HEK293 (cell line): ENCODE measurements at regions not wholly inside any gene's neighbourhood (a gene's known extent, or its start where the extent isn't known, plus 50 kb on each side); places are given as distances from the start of the nearest gene placed in this dataset.

Source experiments
- CTCF ChIA-PET: fragments of 350-600 bp; formaldehyde crosslinking; extraction: SDS; loops from one replicate; lab custom pipeline; 2021; ENCODE audit warnings: antibody characterized with exemption; lab: Yijun Ruan, JAX
- POLR2A ChIA-PET: fragments of 300-600 bp; formaldehyde crosslinking; extraction: SDS; loops from one replicate; lab custom pipeline; 2020; ENCODE audit warnings: antibody characterized with exemption, inconsistent platforms; lab: Yijun Ruan, JAX
- H3K27ac ChIP-seq: fragments of 200-500 bp; sonication (Bioruptor generic); 2 replicates; pipeline ENCODE4 v1.5.1; 2014; ENCODE audit warnings: low read depth, low read length, control low read depth, inconsistent platforms; ENCODE audit errors: extremely low read depth
- H3K36me3 ChIP-seq, 2 experiments: fragments of 200-500 bp in 1 of 2; sonication (Bioruptor generic) in 1 of 2; 1 replicate in 1 of 2; 2 replicates in 1 of 2; pipeline ENCODE4 v1.5.1; 2014 to 2017; ENCODE audit warnings: inconsistent platforms in 2 of 2, low read length in 2 of 2; ENCODE audit not compliant: control insufficient read depth in 2 of 2, insufficient read depth in 1 of 2
- H3K4me1 ChIP-seq: fragments of 200-500 bp; sonication (Bioruptor generic); 2 replicates; pipeline ENCODE4 v1.5.1; 2014; ENCODE audit warnings: mild to moderate bottlenecking, low read length, inconsistent platforms; ENCODE audit not compliant: control insufficient read depth, insufficient read depth
- H3K4me3 ChIP-seq: 2 replicates; pipeline ENCODE4 v1.5.1; 2011; ENCODE audit warnings: low read depth, mild to moderate bottlenecking, control low read depth, low read length, moderate library complexity
- H3K9me3 ChIP-seq: fragments of 200-500 bp; sonication (Bioruptor generic); 2 replicates; pipeline ENCODE4 v1.5.1; 2014; ENCODE audit warnings: low read depth, low read length, inconsistent platforms; ENCODE audit not compliant: control insufficient read depth, insufficient read depth
- EGR2 ChIP-seq: fragments of 450-650 bp; formaldehyde crosslinking; IDR thresholded peaks from 2 replicates; pipeline ENCODE4 v1.5.1; 2016; ENCODE audit warnings: low read depth, missing biosample characterization, missing genetic modification characterization
- HOXD13 ChIP-seq: sonication (generic); formaldehyde crosslinking; IDR thresholded peaks from 2 replicates; pipeline ENCODE4 v1.8.0; 2022; ENCODE audit warnings: missing genetic modification reagents, borderline replicate concordance
- KLF8 ChIP-seq: fragments of 450-650 bp; formaldehyde crosslinking; IDR thresholded peaks from 2 replicates; pipeline ENCODE4 v1.5.1; 2016; ENCODE audit warnings: missing biosample characterization, missing genetic modification characterization
- MYNN ChIP-seq: fragments of 450-650 bp; formaldehyde crosslinking; IDR thresholded peaks from 2 replicates; pipeline ENCODE4 v1.5.1; 2016; ENCODE audit warnings: missing biosample characterization, missing genetic modification characterization, borderline replicate concordance
- REPIN1 ChIP-seq: fragments of 450-650 bp; formaldehyde crosslinking; IDR thresholded peaks from 2 replicates; pipeline ENCODE4 v1.5.1; 2017; ENCODE audit warnings: missing biosample characterization, missing genetic modification characterization, low read depth
- YY2 ChIP-seq: fragments of 450-650 bp; formaldehyde crosslinking; IDR thresholded peaks from 2 replicates; pipeline ENCODE4 v1.5.1; 2016; ENCODE audit warnings: missing biosample characterization, missing genetic modification characterization
- ZFP41 ChIP-seq: fragments of 450-650 bp; formaldehyde crosslinking; IDR thresholded peaks from 2 replicates; pipeline ENCODE4 v1.5.1; 2016; ENCODE audit warnings: missing biosample characterization, missing genetic modification characterization, borderline replicate concordance
- ZNF121 ChIP-seq: fragments of 450-650 bp; formaldehyde crosslinking; IDR thresholded peaks from 2 replicates; pipeline ENCODE4 v1.5.1; 2016; ENCODE audit warnings: missing biosample characterization, missing genetic modification characterization
- ZNF221 ChIP-seq: fragments of 450-650 bp; formaldehyde crosslinking; IDR thresholded peaks from 2 replicates; pipeline ENCODE4 v1.5.1; 2017; ENCODE audit warnings: missing biosample characterization, missing genetic modification characterization, borderline replicate concordance
- ZNF23 ChIP-seq: fragments of 450-650 bp; formaldehyde crosslinking; IDR thresholded peaks from 2 replicates; pipeline ENCODE4 v1.5.1; 2016; ENCODE audit warnings: missing biosample characterization, missing genetic modification characterization, borderline replicate concordance
- ZNF274 ChIP-seq, 2 experiments: fragments of 200-500 bp in 1 of 2; fragments of 450-650 bp in 1 of 2; sonication (Bioruptor generic) in 1 of 2; formaldehyde crosslinking in 1 of 2; IDR thresholded peaks; 2 replicates each; pipeline versions ENCODE4 v1.5.1 to v1.6.1; 2014 to 2016; ENCODE audit warnings: borderline replicate concordance in 1 of 2, inconsistent platforms in 1 of 2, low read length in 1 of 2, missing biosample characterization in 1 of 2, missing genetic modification characterization in 1 of 2
- ZNF391 ChIP-seq: fragments of 450-650 bp; formaldehyde crosslinking; IDR thresholded peaks from 2 replicates; pipeline ENCODE4 v1.5.1; 2016; ENCODE audit warnings: low read depth, missing biosample characterization, missing genetic modification characterization, borderline replicate concordance
- ZNF473 ChIP-seq: fragments of 450-650 bp; formaldehyde crosslinking; IDR thresholded peaks from 2 replicates; pipeline ENCODE4 v1.5.1; 2017; ENCODE audit warnings: missing biosample characterization, missing genetic modification characterization
- ZNF529 ChIP-seq: fragments of 450-650 bp; formaldehyde crosslinking; IDR thresholded peaks from 2 replicates; pipeline ENCODE4 v1.5.1; 2017; ENCODE audit warnings: missing genetic modification characterization, missing biosample characterization; ENCODE audit not compliant: insufficient replicate concordance
- ZNF596 ChIP-seq: fragments of 450-650 bp; IDR thresholded peaks from 2 replicates; pipeline ENCODE4 v1.5.0; 2018; ENCODE audit warnings: missing biosample characterization, mild to moderate bottlenecking, missing genetic modification characterization, moderate library complexity
- ZNF610 ChIP-seq: fragments of 450-650 bp; formaldehyde crosslinking; IDR thresholded peaks from 2 replicates; pipeline ENCODE4 v1.5.1; 2016; ENCODE audit warnings: missing biosample characterization, missing genetic modification characterization, borderline replicate concordance
- ZNF677 ChIP-seq: fragments of 450-650 bp; IDR thresholded peaks from 2 replicates; pipeline ENCODE4 v1.5.0; 2018; ENCODE audit warnings: missing biosample characterization, mild to moderate bottlenecking, missing genetic modification characterization, moderate library complexity
- ZSCAN30 ChIP-seq: fragments of 450-650 bp; IDR thresholded peaks from 2 replicates; pipeline ENCODE4 v1.5.1; 2018; ENCODE audit warnings: missing biosample characterization, mild to moderate bottlenecking, missing genetic modification characterization, moderate library complexity
- TF ChIP-seq, protein P1 (sequence below): fragments of 450-650 bp; formaldehyde crosslinking; IDR thresholded peaks from 2 replicates; pipeline ENCODE4 v1.5.1; 2016; ENCODE audit warnings: missing biosample characterization, missing genetic modification characterization
- TF ChIP-seq, protein P2 (sequence below): sonication (generic); formaldehyde crosslinking; IDR thresholded peaks from 2 replicates; pipeline ENCODE4 v1.8.1; 2022; ENCODE audit warnings: mild to moderate bottlenecking, moderate library complexity, missing genetic modification reagents
- TF ChIP-seq, protein P3 (sequence below): fragments of 450-650 bp; formaldehyde crosslinking; IDR thresholded peaks from 2 replicates; pipeline ENCODE4 v1.5.1; 2016; ENCODE audit warnings: missing biosample characterization, missing genetic modification characterization

DNA sequence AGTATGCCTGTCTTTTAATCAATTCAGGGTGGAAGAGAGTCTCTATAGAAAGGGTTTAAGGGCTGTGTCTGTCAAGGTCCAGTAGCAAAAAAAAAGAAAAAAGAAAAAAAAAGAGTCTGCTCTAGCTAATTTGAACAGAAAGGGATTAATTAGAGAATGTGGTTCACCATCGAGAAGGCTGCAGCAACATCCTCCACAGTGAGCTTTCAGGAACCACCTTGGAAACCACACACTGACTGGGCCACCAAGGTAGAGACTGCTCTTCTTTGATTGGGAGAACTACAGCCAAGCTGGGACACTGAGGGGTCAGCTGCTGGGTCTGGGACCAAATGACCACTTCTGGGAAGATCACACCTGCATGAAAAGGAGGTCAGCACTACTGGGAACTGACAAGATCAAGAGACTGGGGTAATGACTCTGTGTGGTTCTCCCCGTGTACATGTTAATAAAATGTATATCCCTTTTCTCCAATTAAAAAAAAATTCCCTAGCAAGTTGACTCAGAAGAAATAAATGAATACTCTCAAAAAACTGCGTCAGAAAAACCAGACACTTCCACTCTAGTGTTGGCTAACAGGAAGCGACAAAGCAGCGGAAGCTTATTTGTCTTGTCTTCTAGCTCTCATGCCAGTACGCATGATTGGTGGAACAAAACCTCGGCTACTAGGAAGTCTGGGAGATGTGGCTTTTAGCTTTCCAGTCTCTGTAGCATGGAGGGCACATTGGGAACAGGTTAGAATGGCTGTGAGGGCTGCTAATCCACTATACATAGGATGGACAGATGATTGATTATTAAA lies 60.0 kb upstream of the IVNS1ABP start:
- H3K4me1 ChIP-seq: no peaks in the 10 kb centered on the region
- ChIA-PET CTCF (no interaction called here), POLR2A (no interaction called here)
- TF ChIP-seq REPIN1 (no peak), ZNF274 (IDR thresholded peaks at IDR 0.05; ENCODE audit: low read length) (no peak), ZNF274 (tag by site-specific recombination; IDR thresholded peaks at IDR 0.05; ENCODE audit: borderline replicate concordance) (no peak), HOXD13 (CRISPR knock-in tag) (no peak), ZFP41 (tag by site-specific recombination) (no peak), ZNF391 (no peak)
- TF ChIP-seq, protein P1, sequence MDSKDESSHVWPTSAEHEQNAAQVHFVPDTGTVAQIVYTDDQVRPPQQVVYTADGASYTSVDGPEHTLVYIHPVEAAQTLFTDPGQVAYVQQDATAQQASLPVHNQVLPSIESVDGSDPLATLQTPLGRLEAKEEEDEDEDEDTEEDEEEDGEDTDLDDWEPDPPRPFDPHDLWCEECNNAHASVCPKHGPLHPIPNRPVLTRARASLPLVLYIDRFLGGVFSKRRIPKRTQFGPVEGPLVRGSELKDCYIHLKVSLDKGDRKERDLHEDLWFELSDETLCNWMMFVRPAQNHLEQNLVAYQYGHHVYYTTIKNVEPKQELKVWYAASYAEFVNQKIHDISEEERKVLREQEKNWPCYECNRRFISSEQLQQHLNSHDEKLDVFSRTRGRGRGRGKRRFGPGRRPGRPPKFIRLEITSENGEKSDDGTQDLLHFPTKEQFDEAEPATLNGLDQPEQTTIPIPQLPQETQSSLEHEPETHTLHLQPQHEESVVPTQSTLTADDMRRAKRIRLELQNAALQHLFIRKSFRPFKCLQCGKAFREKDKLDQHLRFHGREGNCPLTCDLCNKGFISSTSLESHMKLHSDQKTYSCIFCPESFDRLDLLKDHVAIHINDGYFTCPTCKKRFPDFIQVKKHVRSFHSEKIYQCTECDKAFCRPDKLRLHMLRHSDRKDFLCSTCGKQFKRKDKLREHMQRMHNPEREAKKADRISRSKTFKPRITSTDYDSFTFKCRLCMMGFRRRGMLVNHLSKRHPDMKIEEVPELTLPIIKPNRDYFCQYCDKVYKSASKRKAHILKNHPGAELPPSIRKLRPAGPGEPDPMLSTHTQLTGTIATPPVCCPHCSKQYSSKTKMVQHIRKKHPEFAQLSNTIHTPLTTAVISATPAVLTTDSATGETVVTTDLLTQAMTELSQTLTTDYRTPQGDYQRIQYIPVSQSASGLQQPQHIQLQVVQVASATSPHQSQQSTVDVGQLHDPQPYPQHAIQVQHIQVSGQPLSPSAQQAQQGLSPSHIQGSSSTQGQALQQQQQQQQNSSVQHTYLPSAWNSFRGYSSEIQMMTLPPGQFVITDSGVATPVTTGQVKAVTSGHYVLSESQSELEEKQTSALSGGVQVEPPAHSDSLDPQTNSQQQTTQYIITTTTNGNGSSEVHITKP (tag by site-specific recombination): no peak
- TF ChIP-seq, protein P2, sequence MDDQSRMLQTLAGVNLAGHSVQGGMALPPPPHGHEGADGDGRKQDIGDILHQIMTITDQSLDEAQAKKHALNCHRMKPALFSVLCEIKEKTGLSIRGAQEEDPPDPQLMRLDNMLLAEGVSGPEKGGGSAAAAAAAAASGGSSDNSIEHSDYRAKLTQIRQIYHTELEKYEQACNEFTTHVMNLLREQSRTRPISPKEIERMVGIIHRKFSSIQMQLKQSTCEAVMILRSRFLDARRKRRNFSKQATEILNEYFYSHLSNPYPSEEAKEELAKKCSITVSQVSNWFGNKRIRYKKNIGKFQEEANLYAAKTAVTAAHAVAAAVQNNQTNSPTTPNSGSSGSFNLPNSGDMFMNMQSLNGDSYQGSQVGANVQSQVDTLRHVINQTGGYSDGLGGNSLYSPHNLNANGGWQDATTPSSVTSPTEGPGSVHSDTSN (CRISPR knock-in tag): no peak
- no peaks in the 10 kb centered on the region for H3K36me3 ChIP-seq
- no peaks in the 10 kb centered on the region for H3K9me3 ChIP-seq
- H3K27ac ChIP-seq: no peak overlapping the region
- no peak overlapping the region for H3K4me3 ChIP-seq

DNA sequence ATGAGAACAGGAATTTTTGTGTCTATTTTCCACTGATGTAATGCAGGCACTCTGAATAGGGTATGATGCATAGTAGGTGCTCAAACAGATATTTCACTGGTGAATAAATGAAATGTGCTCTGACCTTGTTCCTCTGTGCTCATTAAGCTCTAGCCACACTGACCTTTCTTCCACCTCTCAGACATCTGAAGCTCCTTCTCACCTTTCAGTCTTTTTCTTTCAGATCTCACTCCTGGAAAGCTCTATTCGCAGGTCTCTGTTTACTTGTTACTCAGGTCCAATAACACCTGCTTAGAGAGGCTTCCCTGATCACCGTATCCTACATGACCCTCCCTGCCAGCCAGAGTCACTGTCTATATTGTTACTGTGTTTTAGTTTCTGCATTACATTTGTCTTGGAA lies 59.2 kb upstream of the IVNS1ABP start:
- H3K27ac ChIP-seq: no peak overlapping the region
- H3K36me3 ChIP-seq: no peaks in the 10 kb centered on the region
- no peak overlapping the region for H3K4me3 ChIP-seq
- no peaks in the 10 kb centered on the region for H3K9me3 ChIP-seq
- ChIA-PET POLR2A (no interaction called here), CTCF (no interaction called here)
- H3K4me1 ChIP-seq: no peaks in the 10 kb centered on the region
- no peak for TF ChIP-seq ZNF596 (tag by site-specific recombination)

DNA sequence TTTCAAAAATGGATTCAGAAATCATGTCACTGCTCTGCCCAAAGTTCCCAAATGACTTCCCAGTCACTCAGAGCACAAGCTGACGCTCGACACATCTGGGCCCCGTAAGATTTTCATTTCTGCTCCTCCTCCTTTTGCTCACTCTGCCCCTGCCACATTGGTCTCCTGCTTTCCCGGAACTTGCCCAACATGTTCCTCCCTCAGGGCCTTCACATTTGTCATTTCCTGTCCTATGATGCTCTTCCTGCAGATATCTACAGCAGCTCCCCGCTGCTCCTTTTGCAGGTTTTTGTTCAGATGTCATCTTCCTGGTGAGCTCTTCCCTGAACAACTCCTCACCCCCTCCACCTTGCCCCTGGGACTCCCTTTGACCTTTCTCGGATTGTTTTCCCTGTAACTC lies 58.5 kb upstream of the IVNS1ABP start:
- Histone ChIP-seq H3K9me3 (no peaks in the 10 kb centered on the region), H3K4me1 (no peaks in the 10 kb centered on the region), H3K27ac (no peak overlapping the region), H3K36me3 (no peaks in the 10 kb centered on the region), H3K4me3 (no peak overlapping the region)
- ChIA-PET POLR2A (no interaction called here), CTCF (no interaction called here)
- TF ChIP-seq ZNF121 (no peak), ZNF610 (tag by site-specific recombination) (no peak), YY2 (tag by site-specific recombination) (no peak), KLF8 (tag by site-specific recombination) (no peak), ZNF23 (no peak), ZSCAN30 (tag by site-specific recombination) (no peak), ZNF677 (tag by site-specific recombination) (no peak), ZNF473 (tag by site-specific recombination) (no peak), ZNF221 (no peak), ZNF529 (tag by site-specific recombination) (no peak), MYNN (no peak), EGR2 (tag by site-specific recombination) (no peak)
- TF ChIP-seq, protein P3, sequence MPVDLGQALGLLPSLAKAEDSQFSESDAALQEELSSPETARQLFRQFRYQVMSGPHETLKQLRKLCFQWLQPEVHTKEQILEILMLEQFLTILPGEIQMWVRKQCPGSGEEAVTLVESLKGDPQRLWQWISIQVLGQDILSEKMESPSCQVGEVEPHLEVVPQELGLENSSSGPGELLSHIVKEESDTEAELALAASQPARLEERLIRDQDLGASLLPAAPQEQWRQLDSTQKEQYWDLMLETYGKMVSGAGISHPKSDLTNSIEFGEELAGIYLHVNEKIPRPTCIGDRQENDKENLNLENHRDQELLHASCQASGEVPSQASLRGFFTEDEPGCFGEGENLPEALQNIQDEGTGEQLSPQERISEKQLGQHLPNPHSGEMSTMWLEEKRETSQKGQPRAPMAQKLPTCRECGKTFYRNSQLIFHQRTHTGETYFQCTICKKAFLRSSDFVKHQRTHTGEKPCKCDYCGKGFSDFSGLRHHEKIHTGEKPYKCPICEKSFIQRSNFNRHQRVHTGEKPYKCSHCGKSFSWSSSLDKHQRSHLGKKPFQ: no peak
